H1 (cell line): ENCODE measurements at regions not wholly inside any gene's neighbourhood (a gene's known extent, or its start where the extent isn't known, plus 50 kb on each side); places are given as distances from the start of the nearest gene placed in this dataset.

Experiments
- EP300 ChIP-seq, 2 experiments: IDR thresholded peaks; 1 replicate in 1 of 2; 2 replicates in 1 of 2; pipeline ENCODE4 v1.6.1; 2011 to 2012; ENCODE audit warnings: low read depth in 2 of 2, low read length in 2 of 2, mild to moderate bottlenecking in 2 of 2, borderline replicate concordance in 1 of 2, inconsistent platforms in 1 of 2, moderate library complexity in 1 of 2
- HDAC6 ChIP-seq: IDR thresholded peaks from one replicate; pipeline ENCODE4 v1.7.1; 2012; ENCODE audit warnings: low read depth, mild to moderate bottlenecking, inconsistent platforms, low read length, moderate library complexity
- TF ChIP-seq, protein P1 (sequence below): IDR thresholded peaks from 2 replicates; pipeline ENCODE4 v1.6.1; 2012; ENCODE audit warnings: inconsistent platforms

DNA sequence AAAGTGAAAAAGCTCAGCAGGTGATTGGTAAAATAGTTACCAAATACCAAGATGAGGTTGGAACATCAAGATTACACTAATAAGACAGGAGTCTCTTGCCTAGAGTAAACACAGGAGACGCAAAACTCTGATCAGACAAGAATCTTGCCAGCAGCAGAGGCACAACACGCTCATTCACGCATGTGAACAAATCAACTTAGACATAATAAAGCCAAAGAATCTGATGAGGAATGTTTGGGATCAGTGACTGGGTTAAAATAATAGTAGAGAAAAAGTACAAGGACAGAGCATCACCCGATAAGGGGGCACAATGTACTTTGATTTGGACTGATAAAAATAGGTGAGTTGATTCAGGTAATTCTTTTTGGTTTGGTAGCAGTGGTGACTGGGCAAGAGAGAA is 159.5 kb upstream of the GRIP1 start (continued):
- TF ChIP-seq EP300 (IDR thresholded peaks at IDR 0.05; ENCODE audit: borderline replicate concordance in 1 of 2, low read depth in 2 of 2, low read length in 2 of 2) (no peak), HDAC6 (no peak)
- TF ChIP-seq, protein P1, sequence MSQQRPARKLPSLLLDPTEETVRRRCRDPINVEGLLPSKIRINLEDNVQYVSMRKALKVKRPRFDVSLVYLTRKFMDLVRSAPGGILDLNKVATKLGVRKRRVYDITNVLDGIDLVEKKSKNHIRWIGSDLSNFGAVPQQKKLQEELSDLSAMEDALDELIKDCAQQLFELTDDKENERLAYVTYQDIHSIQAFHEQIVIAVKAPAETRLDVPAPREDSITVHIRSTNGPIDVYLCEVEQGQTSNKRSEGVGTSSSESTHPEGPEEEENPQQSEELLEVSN: no peak
